Heart left ventricle (tissue), 13 donors: ENCODE measurements at regions not wholly inside any gene's neighbourhood (a gene's known extent, or its start where the extent isn't known, plus 50 kb on each side); places are given as distances from the start of the nearest gene placed in this dataset.

Experiments
- CTCF ChIP-seq, 12 donors: fragments of 200-600 bp; sonication (generic) in 4 of 12; IDR thresholded peaks; one replicate each; pipeline versions ENCODE4 v1.5.0 to v1.8.0; 2018 to 2022; ENCODE audit warnings: antibody characterized with exemption in 12 of 12, mild to moderate bottlenecking in 5 of 12
- POLR2A ChIP-seq, 2 donors: fragments of 450-650 bp; IDR thresholded peaks; one replicate each; pipeline ENCODE4 v1.6.1; 2017; ENCODE audit warnings: antibody characterized with exemption in 2 of 2, mild to moderate bottlenecking in 2 of 2, moderate library complexity in 2 of 2
- donor health status: ischemic (EF 13 %, LVEDD 7.1; RV severe dilation, severe dysfunction).
- donor health status: DM: no; HTN: yes; CAD: no.
- donor health status: DM: no; HTN: no; CAD: no.
- donor health status: ischemic (EF 25% LVEDD 6.9; RV normal size, moderate dysfunction).
- donor health status: ischemic (EF 25% LVEDD 5.7; RV mildly dilated, moderate dysfunction).
- donor health status: ischemic (EF 35%, LVEDD 5.7; RV mildly dilated, moderate dysfunction).
- donor health status: nonischemic (EF 11% LVEDD 7.7; RV severe dilation, severe dysfunction).
- donor health status: DM: yes; HTN: yes; CAD: no.
- donor health status: PGD.
- donor health status: ischemic (EF 29% LVEDD 5.4; RV normal size, mild dysfunction).
- donor health status: nonischemic (EF 23%, LVEDD 6.1; RV moderate dilation, normal function).

DNA sequence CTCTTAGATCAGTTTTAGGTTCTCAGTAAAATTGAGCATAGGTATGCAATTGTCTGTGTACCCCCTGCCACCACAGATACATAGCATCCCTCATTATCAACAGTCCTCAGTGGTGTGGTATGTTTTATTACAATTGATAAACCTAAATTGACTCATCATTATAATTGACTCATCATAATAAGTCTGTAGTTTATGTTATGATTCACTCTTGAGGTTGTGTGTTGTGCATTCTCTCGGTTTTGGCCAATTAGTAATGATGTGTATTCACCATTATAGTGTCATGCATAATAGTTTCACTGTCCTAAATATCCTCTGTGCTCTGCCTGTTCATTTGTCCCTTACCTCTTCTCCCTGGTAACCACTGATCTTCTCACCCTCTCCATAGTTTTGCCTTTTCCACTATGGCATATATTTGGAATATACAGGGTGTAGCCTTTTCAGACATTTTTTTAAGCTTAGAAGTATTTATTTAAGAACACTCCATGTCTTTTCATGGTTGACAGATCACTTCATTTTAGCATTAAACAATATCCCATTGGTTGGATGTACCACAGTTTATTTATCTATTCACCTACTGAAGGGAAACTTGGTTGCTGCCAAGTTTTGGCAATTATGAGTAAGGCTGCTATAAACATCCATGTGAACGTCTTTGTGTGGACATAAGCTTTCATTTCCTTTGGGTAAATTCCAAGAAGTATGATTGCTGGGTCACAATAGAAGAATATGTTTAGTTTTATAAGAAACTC, 1620.6 kb upstream of the MIR17HG start:
- TF ChIP-seq CTCF (IDR thresholded peaks at IDR 0.05) (no peak), POLR2A (IDR thresholded peaks at IDR 0.05) (no peak)
